ENCODE measurements at regions not wholly inside any gene's neighbourhood (a gene's known extent, or its start where the extent isn't known, plus 50 kb on each side); places are given as distances from the start of the nearest gene placed in this dataset.

GRCh38 chr17:79148584-79148983, 74.0 kb downstream of the ENGASE start:
- DNase-seq (ENCODE audit: low read depth in 4 of 4, low spot score in 2 of 4): no peak

GRCh38 chr17:79147746-79148506, 73.3 kb downstream of the ENGASE start:
- no peak for DNase-seq (ENCODE audit: low read depth in 4 of 4, low spot score in 2 of 4)

- no peak for DNase-seq (ENCODE audit: low read depth in 4 of 4, low spot score in 2 of 4)
Observed at GRCh38 chr17:79146562-79146961, 71.9 kb downstream of the ENGASE start.

GRCh38 chr17:79145548-79145947, 70.9 kb downstream of the ENGASE start:
- no peak for DNase-seq (ENCODE audit: low read depth in 4 of 4, low spot score in 2 of 4)

- no peak for DNase-seq (ENCODE audit: low read depth in 4 of 4, low spot score in 2 of 4)
Observed at GRCh38 chr17:79144133-79144532, 69.5 kb downstream of the ENGASE start.

GRCh38 chr17:79142375-79142774, 67.8 kb downstream of the ENGASE start:
- no peak for DNase-seq (ENCODE audit: low read depth in 4 of 4, low spot score in 2 of 4)

GRCh38 chr17:79141578-79142355, 67.1 kb downstream of the ENGASE start:
- peak in 1 of 4 donors; percentile 37 for DNase-seq (ENCODE audit: low read depth in 4 of 4, low spot score in 2 of 4)

GRCh38 chr17:79138826-79139225, 64.2 kb downstream of the ENGASE start:
- DNase-seq (ENCODE audit: low read depth in 4 of 4, low spot score in 2 of 4): no peak

GRCh38 chr17:79137789-79138165, 63.2 kb downstream of the ENGASE start:
- DNase-seq (ENCODE audit: low read depth in 4 of 4, low spot score in 2 of 4): no peak

- DNase-seq (ENCODE audit: low read depth in 4 of 4, low spot score in 2 of 4): no peak
Observed at GRCh38 chr17:79137015-79137788, 62.6 kb downstream of the ENGASE start.

GRCh38 chr17:79136596-79136995, 62.0 kb downstream of the ENGASE start:
- no peak for DNase-seq (ENCODE audit: low read depth in 4 of 4, low spot score in 2 of 4)
